MM.1S (cell line): ENCODE measurements at regions not wholly inside any gene's neighbourhood (a gene's known extent, or its start where the extent isn't known, plus 50 kb on each side); places are given as distances from the start of the nearest gene placed in this dataset.

Experiments
- DNase-seq: peaks from one replicate; pipeline ENCODE4 v3.0.0-alpha.2; 2015
- H2AFZ ChIP-seq: fragments of 300-600 bp; sonication (generic); 2 replicates; pipeline ENCODE4 v1.6.0; 2016; ENCODE audit warnings: antibody characterized with exemption, low read length
- H3F3A ChIP-seq: fragments of 300-600 bp; sonication (generic); 2 replicates; pipeline ENCODE4 v1.6.1; 2016; ENCODE audit warnings: mild to moderate bottlenecking, antibody characterized with exemption, low read length, moderate library complexity, mixed read lengths; ENCODE audit not compliant: insufficient read depth
- H3K27ac ChIP-seq: fragments of 300-600 bp; sonication (generic); 2 replicates; pipeline ENCODE4 v1.5.1; 2016; ENCODE audit warnings: mild to moderate bottlenecking, low read length
- H3K27me3 ChIP-seq: fragments of 300-600 bp; sonication (generic); replicated peaks from 2 replicates; pipeline ENCODE4 v1.6.0; 2016; ENCODE audit warnings: low read length; ENCODE audit not compliant: insufficient read depth
- H3K36me3 ChIP-seq: fragments of 300-600 bp; sonication (generic); replicated peaks from 2 replicates; pipeline ENCODE4 v1.6.1; 2016; ENCODE audit warnings: mild to moderate bottlenecking, low read length, mixed read lengths; ENCODE audit not compliant: insufficient read depth
- H3K4me1 ChIP-seq: fragments of 300-600 bp; sonication (generic); 2 replicates; pipeline ENCODE4 v1.6.1; 2016; ENCODE audit warnings: low read length, mixed read lengths
- H3K4me2 ChIP-seq: fragments of 300-600 bp; sonication (generic); 2 replicates; pipeline ENCODE4 v1.6.0; 2016; ENCODE audit warnings: low read depth, low read length
- H3K4me3 ChIP-seq: fragments of 300-600 bp; sonication (generic); 2 replicates; pipeline ENCODE4 v1.5.1; 2016; ENCODE audit warnings: low read length, mixed read lengths
- H3K79me2 ChIP-seq: fragments of 300-600 bp; sonication (generic); 2 replicates; pipeline ENCODE4 v1.6.1; 2016; ENCODE audit warnings: mixed run types, low read length, mixed read lengths
- H3K9ac ChIP-seq: fragments of 300-600 bp; sonication (generic); 2 replicates; pipeline ENCODE4 v1.6.1; 2016; ENCODE audit warnings: low read length, mixed read lengths
- H3K9me2 ChIP-seq: fragments of 300-600 bp; sonication (generic); replicated peaks from 2 replicates; pipeline ENCODE4 v1.6.1; 2016; ENCODE audit warnings: mild to moderate bottlenecking, low read length, mixed read lengths; ENCODE audit not compliant: insufficient read depth
- H3K9me3 ChIP-seq: fragments of 300-600 bp; sonication (generic); replicated peaks from 2 replicates; pipeline ENCODE4 v1.6.1; 2016; ENCODE audit warnings: mild to moderate bottlenecking, low read length, mixed read lengths; ENCODE audit not compliant: insufficient read depth
- H4K20me1 ChIP-seq: fragments of 300-600 bp; sonication (generic); 2 replicates; pipeline ENCODE4 v1.6.1; 2016; ENCODE audit warnings: mild to moderate bottlenecking, low read length, moderate library complexity, mixed read lengths; ENCODE audit not compliant: insufficient read depth
- EZH2 ChIP-seq: fragments of 300-600 bp; sonication (generic); optimal IDR thresholded peaks from 2 replicates; pipeline ENCODE3; 2017; ENCODE audit warnings: low read depth, mild to moderate bottlenecking, antibody characterized with exemption, low read length, mixed read lengths
- EZH2phosphoT487 ChIP-seq: fragments of 300-600 bp; sonication (generic); IDR thresholded peaks from 2 replicates; pipeline ENCODE4 v1.6.1; 2018; ENCODE audit warnings: antibody characterized with exemption, low read length
- TF ChIP-seq, protein P1 (sequence below): fragments of 300-600 bp; sonication (generic); IDR thresholded peaks from 2 replicates; pipeline ENCODE4 v1.5.1; 2016; ENCODE audit warnings: antibody characterized with exemption, low read length, mixed read lengths

GRCh38 chr5:25579111-25579510 lies 934.3 kb upstream of the CDH10 start:
- Histone ChIP-seq H3K4me2 (no peak overlapping the region), H3F3A (no peaks in the 10 kb centered on the region), H3K4me3 (no peak overlapping the region), H3K9ac (no peak overlapping the region), H3K9me3 (no peaks in the 10 kb centered on the region), H2AFZ (no peak overlapping the region), H3K79me2 (no peaks in the 10 kb centered on the region), H3K27ac (no peak overlapping the region), H3K36me3 (no peaks in the 10 kb centered on the region), H3K4me1 (no peaks in the 10 kb centered on the region), H3K27me3 (no peaks in the 10 kb centered on the region), H4K20me1 (no peaks in the 10 kb centered on the region), H3K9me2 (no peaks in the 10 kb centered on the region)
- TF ChIP-seq EZH2phosphoT487 (no peak), EZH2 (no peak)
- DNase-seq: no peak

DNA sequence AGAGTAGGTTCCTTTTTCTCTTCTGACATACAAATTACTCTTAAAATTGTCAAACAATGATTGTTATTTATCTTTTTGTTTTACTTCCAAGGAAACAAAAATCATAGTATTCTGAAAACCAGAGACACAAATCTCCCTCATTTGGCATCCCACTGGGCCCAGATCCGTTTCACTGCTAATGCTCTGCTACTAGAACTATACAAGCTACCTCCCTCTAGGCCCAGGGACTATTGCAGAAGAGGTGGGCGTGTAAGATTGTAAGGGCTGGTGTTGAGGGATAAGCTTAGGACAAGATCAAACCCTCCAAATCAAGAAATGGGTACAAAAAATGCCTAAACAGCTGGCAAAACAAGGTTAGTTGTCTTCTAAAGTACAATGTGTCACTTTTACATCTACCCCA lies 928.9 kb upstream of the CDH10 start:
- no peaks in the 10 kb centered on the region for H3K9me3 ChIP-seq
- no peak overlapping the region for H3K4me3 ChIP-seq
- no peaks in the 10 kb centered on the region for H3K27me3 ChIP-seq
- no peak overlapping the region for H2AFZ ChIP-seq
- H3K79me2 ChIP-seq: no peaks in the 10 kb centered on the region
- H4K20me1 ChIP-seq: no peaks in the 10 kb centered on the region
- no peaks in the 10 kb centered on the region for H3K36me3 ChIP-seq
- no peak overlapping the region for H3K9ac ChIP-seq
- no peak for TF ChIP-seq EZH2
- TF ChIP-seq EZH2phosphoT487: no peak
- TF ChIP-seq, protein P1, sequence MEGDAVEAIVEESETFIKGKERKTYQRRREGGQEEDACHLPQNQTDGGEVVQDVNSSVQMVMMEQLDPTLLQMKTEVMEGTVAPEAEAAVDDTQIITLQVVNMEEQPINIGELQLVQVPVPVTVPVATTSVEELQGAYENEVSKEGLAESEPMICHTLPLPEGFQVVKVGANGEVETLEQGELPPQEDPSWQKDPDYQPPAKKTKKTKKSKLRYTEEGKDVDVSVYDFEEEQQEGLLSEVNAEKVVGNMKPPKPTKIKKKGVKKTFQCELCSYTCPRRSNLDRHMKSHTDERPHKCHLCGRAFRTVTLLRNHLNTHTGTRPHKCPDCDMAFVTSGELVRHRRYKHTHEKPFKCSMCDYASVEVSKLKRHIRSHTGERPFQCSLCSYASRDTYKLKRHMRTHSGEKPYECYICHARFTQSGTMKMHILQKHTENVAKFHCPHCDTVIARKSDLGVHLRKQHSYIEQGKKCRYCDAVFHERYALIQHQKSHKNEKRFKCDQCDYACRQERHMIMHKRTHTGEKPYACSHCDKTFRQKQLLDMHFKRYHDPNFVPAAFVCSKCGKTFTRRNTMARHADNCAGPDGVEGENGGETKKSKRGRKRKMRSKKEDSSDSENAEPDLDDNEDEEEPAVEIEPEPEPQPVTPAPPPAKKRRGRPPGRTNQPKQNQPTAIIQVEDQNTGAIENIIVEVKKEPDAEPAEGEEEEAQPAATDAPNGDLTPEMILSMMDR: no peak
- no peak overlapping the region for H3K4me2 ChIP-seq
- H3K27ac ChIP-seq: no peak overlapping the region
- no peaks in the 10 kb centered on the region for H3F3A ChIP-seq
- no peak for DNase-seq
- H3K4me1 ChIP-seq: no peaks in the 10 kb centered on the region
- H3K9me2 ChIP-seq: no peaks in the 10 kb centered on the region

- no peak overlapping the region for H3K27ac ChIP-seq
- no peak overlapping the region for H3K4me3 ChIP-seq
- no peak overlapping the region for H2AFZ ChIP-seq
- no peaks in the 10 kb centered on the region for H3K79me2 ChIP-seq
- no peaks in the 10 kb centered on the region for H3F3A ChIP-seq
- no peaks in the 10 kb centered on the region for H3K36me3 ChIP-seq
- no peaks in the 10 kb centered on the region for H3K27me3 ChIP-seq
- no peak overlapping the region for H3K9ac ChIP-seq
- H3K4me2 ChIP-seq: no peak overlapping the region
- TF ChIP-seq, protein P1: no peak
- TF ChIP-seq EZH2phosphoT487 (no peak), EZH2 (no peak)
- H3K4me1 ChIP-seq: no peaks in the 10 kb centered on the region
- no peaks in the 10 kb centered on the region for H3K9me3 ChIP-seq
- no peak for DNase-seq
- H3K9me2 ChIP-seq: no peaks in the 10 kb centered on the region
- no peaks in the 10 kb centered on the region for H4K20me1 ChIP-seq
Measured at GRCh38 chr5:25570067-25570583, 925.3 kb upstream of the CDH10 start.

- no peak overlapping the region for H3K4me3 ChIP-seq
Measured at GRCh38 chr5:25568989-25569625, 924.3 kb upstream of the CDH10 start.

More at GRCh38 chr5:25568989-25569625, 924.3 kb upstream of the CDH10 start:
- H2AFZ ChIP-seq: no peak overlapping the region
- no peak overlapping the region for H3K9ac ChIP-seq
- H3K4me1 ChIP-seq: no peaks in the 10 kb centered on the region
- H3F3A ChIP-seq: no peaks in the 10 kb centered on the region
- no peaks in the 10 kb centered on the region for H4K20me1 ChIP-seq
- no peak for TF ChIP-seq EZH2
- no peak for TF ChIP-seq EZH2phosphoT487
- TF ChIP-seq, protein P1: no peak
- no peak overlapping the region for H3K4me2 ChIP-seq
- no peaks in the 10 kb centered on the region for H3K9me2 ChIP-seq
- no peaks in the 10 kb centered on the region for H3K36me3 ChIP-seq
- H3K79me2 ChIP-seq: no peaks in the 10 kb centered on the region
- H3K27me3 ChIP-seq: no peaks in the 10 kb centered on the region
- no peak overlapping the region for H3K27ac ChIP-seq
- DNase-seq: no peak
- no peaks in the 10 kb centered on the region for H3K9me3 ChIP-seq
